ENCODE measurements at regions not wholly inside any gene's neighbourhood (a gene's known extent, or its start where the extent isn't known, plus 50 kb on each side); places are given as distances from the start of the nearest gene placed in this dataset.

DNA sequence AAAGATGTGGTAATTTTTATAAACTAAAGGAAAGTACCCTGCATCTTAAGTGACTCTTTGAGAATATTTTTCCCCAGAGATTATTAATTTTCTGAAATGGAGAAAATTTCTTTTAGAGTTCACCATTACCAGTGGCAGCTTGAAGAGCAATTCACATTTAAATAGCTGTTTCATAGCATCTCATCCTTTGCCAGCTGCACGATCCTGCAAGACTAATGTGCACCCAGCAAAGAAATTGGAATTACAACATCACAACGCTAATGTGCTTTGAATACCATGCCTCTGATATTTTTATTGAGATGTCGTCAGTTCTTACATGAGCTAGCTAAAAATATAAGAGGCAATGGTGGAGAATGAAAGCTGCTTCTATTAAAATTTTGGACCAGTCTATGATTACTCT is 423.5 kb downstream of the TAF11L14 start:
- FAIRE-seq: no peak
- TF ChIP-seq POLR2AphosphoS5 (IDR thresholded peaks at IDR 0.05; ENCODE audit: low read depth, low read length): no peak
- no peak for TF ChIP-seq POLR2A (IDR thresholded peaks at IDR 0.05; ENCODE audit: low read depth, low read length)
- no peak for TF ChIP-seq TAF1 (IDR thresholded peaks at IDR 0.05; ENCODE audit: borderline replicate concordance, low read depth, low read length)

DNA sequence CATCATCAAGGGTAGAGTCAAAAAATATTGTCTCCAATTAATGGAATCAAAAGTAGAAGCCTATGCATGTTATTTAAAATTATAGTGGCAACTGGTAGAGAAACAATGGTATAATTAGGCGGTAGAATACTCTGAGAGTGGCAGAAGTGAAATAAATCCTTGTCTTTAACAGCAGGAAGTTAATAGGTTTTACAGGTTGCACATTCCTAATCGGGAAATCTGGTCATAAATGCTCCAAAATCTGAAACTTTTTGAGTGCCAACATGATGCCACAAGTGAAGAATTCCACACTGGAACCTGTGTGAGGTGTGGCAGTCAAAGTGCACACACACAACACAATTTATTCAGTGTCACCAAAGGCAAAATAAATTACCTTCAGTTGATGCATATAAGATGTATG is 433.4 kb downstream of the TAF11L14 start:
- FAIRE-seq: no peak
- TF ChIP-seq POLR2A (IDR thresholded peaks at IDR 0.05; ENCODE audit: low read depth, low read length) (no peak), POLR2AphosphoS5 (IDR thresholded peaks at IDR 0.05; ENCODE audit: low read depth, low read length) (no peak), TAF1 (IDR thresholded peaks at IDR 0.05; ENCODE audit: borderline replicate concordance, low read depth, low read length) (no peak)
- no peak for DNase-seq (ENCODE audit: insufficient read length)

More for the DNA sequence above, 423.5 kb downstream of the TAF11L14 start:
- DNase-seq (ENCODE audit: insufficient read length): no peak

DNA sequence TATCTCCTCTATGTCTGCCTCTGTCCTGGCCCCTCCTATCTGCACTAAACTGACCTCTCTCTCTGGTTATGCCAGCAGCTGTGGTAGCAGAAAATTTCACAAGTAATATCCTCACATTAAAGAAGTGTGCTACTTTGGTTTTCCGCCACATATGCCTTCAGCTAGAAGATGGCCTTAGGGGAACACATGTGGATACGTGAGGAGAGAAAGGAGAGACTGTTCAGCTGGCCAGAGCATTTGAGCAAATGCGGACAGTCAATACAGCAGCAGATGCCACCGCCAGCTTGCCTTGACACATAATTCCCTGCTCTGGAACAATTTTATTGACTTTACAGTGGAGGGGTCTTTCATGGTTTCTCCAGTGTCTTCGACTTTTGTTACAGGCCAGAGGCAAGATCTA is 434.6 kb downstream of the TAF11L14 start:
- FAIRE-seq (no peak), DNase-seq (ENCODE audit: insufficient read length) (no peak)
- no peak for TF ChIP-seq POLR2AphosphoS5 (IDR thresholded peaks at IDR 0.05; ENCODE audit: low read depth, low read length)

DNA sequence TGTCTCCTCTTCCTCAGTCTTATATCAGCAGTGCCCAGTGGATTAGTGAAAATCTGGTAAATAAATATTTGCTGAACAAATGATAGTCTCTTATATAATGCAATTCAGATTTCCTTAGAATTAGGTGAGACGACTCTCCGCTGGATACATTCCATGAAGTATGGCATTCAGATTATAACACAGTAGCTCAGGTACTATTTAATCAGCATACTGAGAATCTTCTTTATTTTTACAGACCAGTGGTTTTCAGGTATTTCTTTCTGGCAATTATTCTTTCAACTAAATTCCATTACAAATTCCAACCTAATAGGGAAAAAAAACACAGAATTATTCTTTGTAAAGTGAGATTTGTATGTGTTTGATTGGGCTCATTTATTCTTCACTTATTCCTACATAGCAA is 435.5 kb downstream of the TAF11L14 start:
- TF ChIP-seq TAF1 (IDR thresholded peaks at IDR 0.05; ENCODE audit: borderline replicate concordance, low read depth, low read length): no peak
- TF ChIP-seq POLR2A (IDR thresholded peaks at IDR 0.05; ENCODE audit: low read depth, low read length): no peak
- no peak for TF ChIP-seq POLR2AphosphoS5 (IDR thresholded peaks at IDR 0.05; ENCODE audit: low read depth, low read length)
- FAIRE-seq (no peak), DNase-seq (ENCODE audit: insufficient read length) (no peak)

DNA sequence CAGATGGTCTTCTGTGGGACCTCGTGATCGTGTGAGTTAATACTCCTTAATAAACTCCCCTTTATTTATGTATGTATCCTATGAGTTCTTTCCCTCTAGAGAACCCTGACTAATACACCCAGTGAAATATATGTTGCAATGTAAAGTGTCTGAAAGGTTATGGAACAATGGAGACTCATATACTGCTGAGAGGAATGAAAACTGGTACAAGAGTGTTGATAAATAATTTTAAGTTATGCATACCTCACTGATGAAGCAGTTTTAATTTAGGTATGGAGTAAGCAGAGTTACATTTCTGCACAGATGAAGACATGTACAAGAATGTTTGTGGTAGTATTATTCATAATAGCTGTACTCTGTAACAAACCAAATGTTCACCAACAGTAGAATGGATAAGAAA is 438.3 kb downstream of the TAF11L14 start:
- FAIRE-seq (no peak), DNase-seq (ENCODE audit: insufficient read length) (no peak)
- TF ChIP-seq POLR2A (IDR thresholded peaks at IDR 0.05; ENCODE audit: low read depth, low read length) (no peak), TAF1 (IDR thresholded peaks at IDR 0.05; ENCODE audit: borderline replicate concordance, low read depth, low read length) (no peak), POLR2AphosphoS5 (IDR thresholded peaks at IDR 0.05; ENCODE audit: low read depth, low read length) (no peak)

DNA sequence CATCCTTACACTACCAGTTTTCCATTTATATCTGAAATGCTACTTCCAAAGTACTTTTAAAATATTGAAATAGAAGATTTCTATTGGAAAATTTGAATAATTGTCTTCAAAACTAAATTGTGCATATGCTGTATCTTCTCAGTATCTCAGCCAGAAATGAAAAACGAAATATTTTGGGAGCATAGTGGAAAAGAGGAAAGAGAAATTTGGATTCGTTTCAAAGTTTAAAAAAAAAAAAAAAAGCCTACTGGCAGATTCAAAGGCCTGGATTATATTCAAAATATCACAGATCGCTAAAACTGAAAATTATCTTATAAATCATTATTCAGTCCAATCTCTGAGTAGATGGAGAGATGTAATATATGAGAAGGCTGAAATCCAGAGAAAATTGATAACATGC is 440.7 kb downstream of the TAF11L14 start:
- TF ChIP-seq TAF1 (IDR thresholded peaks at IDR 0.05; ENCODE audit: borderline replicate concordance, low read depth, low read length): no peak
- no peak for TF ChIP-seq POLR2AphosphoS5 (IDR thresholded peaks at IDR 0.05; ENCODE audit: low read depth, low read length)
- no peak for TF ChIP-seq POLR2A (IDR thresholded peaks at IDR 0.05; ENCODE audit: low read depth, low read length)
- FAIRE-seq (no peak), DNase-seq (ENCODE audit: insufficient read length) (no peak)

DNA sequence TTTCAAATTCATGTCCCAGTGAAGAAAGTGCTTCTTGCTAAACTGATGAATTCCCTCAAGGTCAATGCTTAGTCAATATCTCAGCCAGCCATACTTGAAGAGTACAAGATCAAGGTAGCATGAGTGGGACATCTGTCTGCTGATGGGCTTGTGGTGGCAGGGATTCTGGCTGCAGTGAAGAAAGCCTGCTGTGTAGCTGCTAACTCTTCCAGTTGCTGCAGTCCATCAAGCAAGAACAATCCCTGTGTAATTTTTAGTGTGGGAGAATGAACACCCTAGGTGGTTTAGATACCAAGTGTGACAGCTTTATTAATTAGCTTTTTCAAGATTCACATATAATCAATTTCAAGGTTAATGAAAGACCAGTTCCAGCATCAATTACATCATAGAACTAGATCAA is 443.9 kb downstream of the TAF11L14 start:
- FAIRE-seq (no peak), DNase-seq (ENCODE audit: insufficient read length) (no peak)
- TF ChIP-seq POLR2A (IDR thresholded peaks at IDR 0.05; ENCODE audit: low read depth, low read length): no peak
- no peak for TF ChIP-seq POLR2AphosphoS5 (IDR thresholded peaks at IDR 0.05; ENCODE audit: low read depth, low read length)
- no peak for TF ChIP-seq TAF1 (IDR thresholded peaks at IDR 0.05; ENCODE audit: borderline replicate concordance, low read depth, low read length)

DNA sequence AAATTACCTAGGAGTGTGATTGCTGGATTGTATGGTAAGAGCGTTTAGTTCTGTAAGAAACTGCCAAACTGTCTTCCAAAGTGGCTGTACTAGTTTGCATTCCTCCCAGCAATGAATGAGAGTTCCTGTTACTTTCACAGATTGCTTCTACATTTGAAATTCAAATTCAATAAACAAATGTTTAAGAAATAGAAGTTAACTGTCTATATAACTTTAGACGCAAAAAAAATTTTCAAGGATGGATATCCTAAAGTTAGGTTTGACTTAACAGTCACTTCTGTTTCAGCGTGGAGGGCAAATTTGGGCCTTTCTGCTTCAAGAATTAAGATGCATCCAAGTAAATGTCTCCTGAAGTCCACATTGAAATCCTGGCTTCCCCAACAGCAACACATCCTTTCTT is 445.6 kb downstream of the TAF11L14 start:
- FAIRE-seq: no peak
- DNase-seq (ENCODE audit: insufficient read length): no peak
- TF ChIP-seq POLR2A (IDR thresholded peaks at IDR 0.05; ENCODE audit: low read depth, low read length) (no peak), TAF1 (IDR thresholded peaks at IDR 0.05; ENCODE audit: borderline replicate concordance, low read depth, low read length) (no peak), POLR2AphosphoS5 (IDR thresholded peaks at IDR 0.05; ENCODE audit: low read depth, low read length) (no peak)

DNA sequence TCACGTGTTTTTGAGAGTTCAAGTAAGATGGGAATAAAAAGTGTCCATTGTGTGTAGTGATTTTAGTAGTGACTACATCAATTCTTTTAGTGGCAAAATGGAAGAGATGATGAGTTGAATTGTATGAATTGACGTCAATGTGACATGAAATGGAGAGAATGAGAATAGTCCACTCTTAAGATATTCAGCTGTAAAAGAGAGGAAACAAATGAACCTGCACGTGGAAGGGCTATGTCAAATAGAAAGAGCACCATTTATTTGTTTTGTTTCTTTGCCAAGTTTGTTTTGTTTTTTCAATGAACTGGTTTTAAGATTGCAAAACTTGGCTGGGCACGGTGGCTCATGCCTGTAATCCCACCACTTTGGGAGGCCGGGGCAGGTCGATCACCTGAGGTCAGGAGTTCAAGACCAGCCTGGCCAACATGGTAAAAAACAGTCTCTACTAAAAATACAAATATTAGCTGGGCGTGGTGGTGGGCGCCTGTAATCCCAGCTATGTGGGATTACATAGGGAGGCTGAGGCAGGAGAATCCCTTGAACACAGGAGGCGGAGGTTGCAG is 453.8 kb downstream of the TAF11L14 start:
- no peak for TF ChIP-seq POLR2AphosphoS5 (IDR thresholded peaks at IDR 0.05; ENCODE audit: low read depth, low read length)
- TF ChIP-seq TAF1 (IDR thresholded peaks at IDR 0.05; ENCODE audit: borderline replicate concordance, low read depth, low read length): no peak
- no peak for TF ChIP-seq POLR2A (IDR thresholded peaks at IDR 0.05; ENCODE audit: low read depth, low read length)
- no peak for FAIRE-seq
- no peak for DNase-seq (ENCODE audit: insufficient read length)

DNA sequence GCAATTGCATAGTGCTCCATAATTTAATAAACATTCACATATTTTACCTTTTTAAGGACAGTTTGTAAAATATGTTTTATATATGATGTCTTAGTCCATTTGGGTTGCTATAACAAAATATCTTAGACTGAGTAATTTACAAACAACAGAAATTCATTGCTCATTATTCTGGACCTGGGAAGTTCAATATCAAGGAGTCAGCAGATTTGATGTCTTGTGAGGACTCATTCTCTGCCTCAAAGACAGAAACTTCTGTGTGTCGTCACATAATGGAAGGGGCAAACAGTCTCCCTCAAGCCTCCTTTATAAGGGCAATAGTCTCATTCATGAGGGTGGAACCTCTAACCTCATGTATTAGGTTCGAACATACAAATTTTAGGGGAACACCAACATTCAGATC is 455.9 kb downstream of the TAF11L14 start:
- FAIRE-seq (no peak), DNase-seq (ENCODE audit: insufficient read length) (no peak)
- no peak for TF ChIP-seq POLR2AphosphoS5 (IDR thresholded peaks at IDR 0.05; ENCODE audit: low read depth, low read length)
- TF ChIP-seq TAF1 (IDR thresholded peaks at IDR 0.05; ENCODE audit: borderline replicate concordance, low read depth, low read length): no peak
- no peak for TF ChIP-seq POLR2A (IDR thresholded peaks at IDR 0.05; ENCODE audit: low read depth, low read length)

DNA sequence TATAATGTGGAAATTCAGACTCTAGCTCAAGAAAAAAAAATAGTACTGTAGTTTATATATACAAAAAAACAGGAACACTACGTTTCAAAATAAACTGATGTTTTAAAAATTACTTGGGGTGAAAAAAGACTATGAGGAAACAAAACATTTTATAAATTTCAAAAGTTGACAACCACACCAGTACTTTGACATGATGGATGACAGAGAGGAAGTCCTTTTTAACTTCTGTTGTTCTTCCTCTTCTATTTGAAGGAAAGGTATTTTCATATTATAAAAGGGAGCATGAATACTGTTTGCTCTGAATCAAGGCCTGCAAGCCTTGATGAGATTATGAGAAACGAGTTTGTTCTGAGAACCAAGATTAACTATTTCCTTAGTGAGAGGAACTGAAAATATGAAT is 456.9 kb downstream of the TAF11L14 start:
- no peak for FAIRE-seq
- DNase-seq (ENCODE audit: insufficient read length): no peak
- no peak for TF ChIP-seq POLR2AphosphoS5 (IDR thresholded peaks at IDR 0.05; ENCODE audit: low read depth, low read length)
- no peak for TF ChIP-seq TAF1 (IDR thresholded peaks at IDR 0.05; ENCODE audit: borderline replicate concordance, low read depth, low read length)
- TF ChIP-seq POLR2A (IDR thresholded peaks at IDR 0.05; ENCODE audit: low read depth, low read length): no peak

DNA sequence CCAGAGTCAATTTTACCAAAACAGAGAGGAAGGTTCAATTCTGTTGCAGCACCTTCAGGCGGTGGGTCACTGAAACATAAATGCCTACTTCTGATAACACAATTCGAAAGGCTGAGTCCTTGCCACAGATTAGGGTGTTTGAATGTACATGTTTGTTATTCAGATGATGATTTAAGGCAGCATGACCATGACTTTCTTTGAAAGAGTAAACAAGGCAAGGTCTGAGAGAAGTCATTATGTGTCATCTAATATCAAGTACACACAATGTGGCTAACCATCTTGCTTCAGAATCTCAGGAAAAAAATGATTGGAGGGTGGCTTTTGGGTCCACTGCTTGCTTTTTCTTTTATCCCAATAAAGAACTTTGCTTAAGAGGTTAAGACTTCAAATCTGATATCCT is 457.5 kb downstream of the TAF11L14 start:
- no peak for FAIRE-seq
- DNase-seq (ENCODE audit: insufficient read length): no peak
- no peak for TF ChIP-seq POLR2AphosphoS5 (IDR thresholded peaks at IDR 0.05; ENCODE audit: low read depth, low read length)
- no peak for TF ChIP-seq TAF1 (IDR thresholded peaks at IDR 0.05; ENCODE audit: borderline replicate concordance, low read depth, low read length)
- TF ChIP-seq POLR2A (IDR thresholded peaks at IDR 0.05; ENCODE audit: low read depth, low read length): no peak

DNA sequence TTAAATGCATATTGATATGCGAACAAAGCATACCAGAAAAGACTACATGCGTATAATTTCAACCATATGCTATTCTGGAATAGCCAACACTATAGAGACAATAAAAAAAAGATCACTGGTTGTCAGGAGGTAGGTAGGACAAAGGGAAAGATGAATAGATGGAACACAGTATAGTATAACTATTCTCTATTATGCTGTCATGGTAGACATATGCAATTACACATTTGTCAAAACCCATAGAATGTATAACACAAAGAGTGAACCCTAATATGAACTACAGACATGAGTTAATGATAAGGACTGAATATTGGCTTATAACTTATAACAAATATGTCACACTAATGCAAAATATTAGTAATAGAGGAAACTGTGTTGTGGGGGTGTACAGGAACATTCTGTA is 460.8 kb downstream of the TAF11L14 start:
- FAIRE-seq: no peak
- DNase-seq (ENCODE audit: insufficient read length): no peak
- TF ChIP-seq TAF1 (IDR thresholded peaks at IDR 0.05; ENCODE audit: borderline replicate concordance, low read depth, low read length): no peak
- TF ChIP-seq POLR2AphosphoS5 (IDR thresholded peaks at IDR 0.05; ENCODE audit: low read depth, low read length): no peak
- TF ChIP-seq POLR2A (IDR thresholded peaks at IDR 0.05; ENCODE audit: low read depth, low read length): no peak

Data from GM12892 (cell line).